ENCODE measurements at regions not wholly inside any gene's neighbourhood (a gene's known extent, or its start where the extent isn't known, plus 50 kb on each side); places are given as distances from the start of the nearest gene placed in this dataset.

DNA sequence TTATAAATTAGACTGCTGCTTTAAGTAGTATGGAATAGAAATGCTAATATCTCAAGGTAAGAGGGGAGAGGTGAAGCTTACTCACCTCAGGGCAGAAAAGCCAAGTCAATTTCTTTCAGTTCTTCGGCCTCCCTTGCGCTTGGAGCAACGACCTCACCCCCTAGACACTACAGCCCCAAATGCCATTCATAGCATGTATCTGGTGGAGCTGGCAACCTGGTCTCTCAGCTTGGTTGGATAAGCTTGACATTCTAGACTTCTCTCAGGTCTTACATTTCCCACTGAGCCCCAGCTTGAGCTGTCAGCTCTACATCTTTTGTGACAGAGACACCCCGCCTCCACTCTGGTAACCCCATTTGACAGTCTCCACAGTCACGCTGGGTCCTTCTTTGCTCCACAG lies 154.9 kb downstream of the ZNF608 start:
- H3K36me3 ChIP-seq (ENCODE audit: control insufficient read depth, insufficient read depth, low read length) = no peaks in the 10 kb centered on the region
- H3K9me3 ChIP-seq (ENCODE audit: control insufficient read depth, low read length) = no peaks in the 10 kb centered on the region
- peaks cover 12% of the 10 kb centered on the region for H3K4me1 ChIP-seq (ENCODE audit: control insufficient read depth, insufficient read depth, low read length)
- H3K4me3 ChIP-seq (ENCODE audit: insufficient read depth, low read depth, low read length) = no peak overlapping the region
- no peak overlapping the region for H3K27ac ChIP-seq (ENCODE audit: insufficient read depth, low read depth, low read length, poor library complexity, severe bottlenecking)
- 70 to 72% methylated on average over 5 of the region's 5 CpGs for WGBS, 2 experiments
- H3K27me3 ChIP-seq (ENCODE audit: control insufficient read depth, insufficient read depth, low read length, poor library complexity, severe bottlenecking) = no peaks in the 10 kb centered on the region

GRCh38 chr5:124590686-124591085 lies 155.8 kb downstream of the ZNF608 start:
- Histone ChIP-seq H3K27ac (ENCODE audit: insufficient read depth, low read depth, low read length, poor library complexity, severe bottlenecking) (no peak overlapping the region), H3K4me1 (ENCODE audit: control insufficient read depth, insufficient read depth, low read length) (peaks cover 12% of the 10 kb centered on the region), H3K4me3 (ENCODE audit: insufficient read depth, low read depth, low read length) (no peak overlapping the region), H3K36me3 (ENCODE audit: control insufficient read depth, insufficient read depth, low read length) (no peaks in the 10 kb centered on the region), H3K27me3 (ENCODE audit: control insufficient read depth, insufficient read depth, low read length, poor library complexity, severe bottlenecking) (no peaks in the 10 kb centered on the region), H3K9me3 (ENCODE audit: control insufficient read depth, low read length) (no peaks in the 10 kb centered on the region)
- WGBS, 2 experiments = 90 to 96% methylated on average over 1 of the region's 1 CpG

GRCh38 chr5:124587280-124587679 lies 159.2 kb downstream of the ZNF608 start:
- H3K27me3 ChIP-seq (ENCODE audit: control insufficient read depth, insufficient read depth, low read length, poor library complexity, severe bottlenecking) = no peaks in the 10 kb centered on the region
- 96 to 98% methylated on average over 3 to 4 of the region's 4 CpGs for WGBS, 2 experiments
- H3K4me3 ChIP-seq (ENCODE audit: insufficient read depth, low read depth, low read length) = no peak overlapping the region
- no peaks in the 10 kb centered on the region for H3K36me3 ChIP-seq (ENCODE audit: control insufficient read depth, insufficient read depth, low read length)
- H3K9me3 ChIP-seq (ENCODE audit: control insufficient read depth, low read length) = no peaks in the 10 kb centered on the region
- H3K27ac ChIP-seq (ENCODE audit: insufficient read depth, low read depth, low read length, poor library complexity, severe bottlenecking) = no peak overlapping the region
- peaks cover 26% of the 10 kb centered on the region for H3K4me1 ChIP-seq (ENCODE audit: control insufficient read depth, insufficient read depth, low read length)

- Histone ChIP-seq H3K36me3 (ENCODE audit: control insufficient read depth, insufficient read depth, low read length) (no peaks in the 10 kb centered on the region), H3K4me1 (ENCODE audit: control insufficient read depth, insufficient read depth, low read length) (peaks cover 26% of the 10 kb centered on the region), H3K27ac (ENCODE audit: insufficient read depth, low read depth, low read length, poor library complexity, severe bottlenecking) (no peak overlapping the region), H3K27me3 (ENCODE audit: control insufficient read depth, insufficient read depth, low read length, poor library complexity, severe bottlenecking) (no peaks in the 10 kb centered on the region), H3K9me3 (ENCODE audit: control insufficient read depth, low read length) (no peaks in the 10 kb centered on the region), H3K4me3 (ENCODE audit: insufficient read depth, low read depth, low read length) (no peak overlapping the region)
- 92 to 95% methylated on average over 4 of the region's 4 CpGs for WGBS, 2 experiments
These were observed 161.3 kb downstream of the ZNF608 start for GRCh38 chr5:124584991-124585715.

GRCh38 chr5:124583469-124584350 lies 162.7 kb downstream of the ZNF608 start:
- Histone ChIP-seq H3K9me3 (ENCODE audit: control insufficient read depth, low read length) (no peaks in the 10 kb centered on the region), H3K36me3 (ENCODE audit: control insufficient read depth, insufficient read depth, low read length) (no peaks in the 10 kb centered on the region), H3K27ac (ENCODE audit: insufficient read depth, low read depth, low read length, poor library complexity, severe bottlenecking) (no peak overlapping the region), H3K4me1 (ENCODE audit: control insufficient read depth, insufficient read depth, low read length) (peaks cover 26% of the 10 kb centered on the region), H3K4me3 (ENCODE audit: insufficient read depth, low read depth, low read length) (no peak overlapping the region), H3K27me3 (ENCODE audit: control insufficient read depth, insufficient read depth, low read length, poor library complexity, severe bottlenecking) (no peaks in the 10 kb centered on the region)
- 89 to 90% methylated on average over 7 of the region's 7 CpGs for WGBS, 2 experiments

DNA sequence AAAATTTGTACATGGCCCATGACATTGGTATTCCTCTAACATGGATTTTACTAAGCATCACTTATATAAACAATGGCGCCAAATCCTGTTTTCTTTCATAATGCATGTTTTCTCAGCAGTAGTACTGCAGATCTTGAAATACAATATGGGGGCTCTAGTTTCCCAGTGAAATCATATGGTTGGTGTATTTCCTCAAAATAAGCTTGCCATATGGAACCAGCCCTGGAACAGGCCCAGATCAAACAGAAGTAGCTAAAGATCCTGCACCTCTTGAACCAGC lies 163.9 kb downstream of the ZNF608 start:
- no peaks in the 10 kb centered on the region for H3K36me3 ChIP-seq (ENCODE audit: control insufficient read depth, insufficient read depth, low read length)
- H3K4me3 ChIP-seq (ENCODE audit: insufficient read depth, low read depth, low read length) = no peak overlapping the region
- H3K9me3 ChIP-seq (ENCODE audit: control insufficient read depth, low read length) = no peaks in the 10 kb centered on the region
- no peaks in the 10 kb centered on the region for H3K27me3 ChIP-seq (ENCODE audit: control insufficient read depth, insufficient read depth, low read length, poor library complexity, severe bottlenecking)
- WGBS, 2 experiments = 75 to 96% methylated on average over 1 of the region's 1 CpG
- H3K27ac ChIP-seq (ENCODE audit: insufficient read depth, low read depth, low read length, poor library complexity, severe bottlenecking) = peak overlapping the region; percentile 92
- H3K4me1 ChIP-seq (ENCODE audit: control insufficient read depth, insufficient read depth, low read length) = peaks cover 32% of the 10 kb centered on the region

DNA sequence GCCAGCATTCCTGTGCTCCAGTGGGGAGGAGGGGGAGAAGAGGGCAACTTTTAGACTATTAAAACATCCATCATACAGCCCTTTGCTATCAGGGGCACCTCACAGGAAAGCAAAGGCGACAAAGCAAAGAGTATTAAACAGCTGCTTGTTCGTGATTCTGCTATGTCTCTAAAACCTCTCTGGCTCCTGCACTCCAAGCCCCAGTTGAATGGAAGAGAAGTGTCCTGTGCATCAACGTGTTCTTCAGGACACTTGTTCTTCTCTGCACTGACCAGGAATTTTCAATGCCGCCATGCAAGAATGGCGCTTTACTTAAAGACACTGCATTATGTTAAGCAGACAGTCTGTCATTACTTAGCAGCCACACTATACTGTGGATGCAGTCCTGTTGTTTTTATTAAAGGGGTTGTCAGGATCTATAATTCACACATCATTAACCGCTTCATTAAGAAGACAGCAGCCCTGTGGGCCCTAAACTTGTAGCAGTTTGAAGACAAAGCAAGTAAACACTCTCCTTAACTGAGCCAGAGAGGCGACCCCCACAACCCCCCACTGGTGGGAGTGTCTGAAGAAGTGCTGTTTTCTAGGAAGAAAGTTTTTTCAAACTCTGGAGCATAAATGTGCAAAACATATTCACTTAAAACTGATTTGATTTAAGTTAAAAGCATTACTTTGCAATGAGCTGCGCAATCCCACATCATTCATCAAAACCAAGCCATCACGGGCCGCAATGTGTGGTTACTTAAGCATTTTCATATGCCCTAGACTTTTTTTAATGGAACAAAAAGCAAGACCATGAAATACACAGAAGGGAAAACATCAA lies 164.5 kb downstream of the ZNF608 start:
- WGBS, 2 experiments = 58 to 61% methylated on average over 9 to 10 of the region's 10 CpGs
- Histone ChIP-seq H3K4me3 (ENCODE audit: insufficient read depth, low read depth, low read length) (no peak overlapping the region), H3K27ac (ENCODE audit: insufficient read depth, low read depth, low read length, poor library complexity, severe bottlenecking) (peak overlapping the region; percentile 92), H3K4me1 (ENCODE audit: control insufficient read depth, insufficient read depth, low read length) (peaks cover 33% of the 10 kb centered on the region), H3K9me3 (ENCODE audit: control insufficient read depth, low read length) (no peaks in the 10 kb centered on the region), H3K36me3 (ENCODE audit: control insufficient read depth, insufficient read depth, low read length) (no peaks in the 10 kb centered on the region), H3K27me3 (ENCODE audit: control insufficient read depth, insufficient read depth, low read length, poor library complexity, severe bottlenecking) (no peaks in the 10 kb centered on the region)

DNA sequence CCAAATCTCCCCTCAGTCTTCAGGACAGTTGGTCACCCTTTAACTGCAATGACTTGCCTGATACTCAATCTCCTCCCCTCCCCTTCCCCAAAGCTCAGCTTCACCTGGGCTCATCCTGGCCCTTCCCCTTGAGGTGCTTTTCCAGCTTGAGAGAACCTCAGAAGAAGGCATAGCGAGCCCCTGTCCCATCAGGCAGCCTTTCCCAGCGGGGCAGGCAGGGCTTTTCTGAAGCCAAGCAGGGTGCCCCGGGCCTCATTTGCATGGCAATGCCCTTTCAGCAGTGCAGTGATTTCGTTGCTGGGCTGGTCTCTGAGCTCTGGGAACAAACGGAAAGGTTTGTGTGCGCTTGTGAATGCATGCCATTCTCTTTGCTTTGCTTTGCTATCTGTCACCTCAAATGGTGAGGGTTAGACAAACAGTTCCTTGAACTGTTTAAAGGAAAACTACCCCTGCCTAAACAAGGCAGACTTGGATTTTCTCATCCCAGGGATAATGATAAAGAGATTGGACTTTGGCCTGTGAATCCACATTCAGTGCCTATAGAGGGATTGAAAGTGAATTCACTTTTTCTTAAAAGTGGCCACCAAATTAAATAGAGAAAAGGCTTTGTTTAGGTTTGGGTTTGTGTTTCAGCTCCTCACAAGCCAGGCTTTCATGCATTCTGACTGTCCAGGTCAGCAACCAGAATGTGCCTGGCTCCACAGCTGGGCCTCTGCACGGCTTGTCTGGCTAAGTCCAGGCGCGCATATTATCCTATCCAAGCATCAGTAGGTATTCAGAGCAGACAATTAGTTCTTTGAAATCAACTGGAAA lies 165.3 kb downstream of the ZNF608 start:
- H3K4me1 ChIP-seq (ENCODE audit: control insufficient read depth, insufficient read depth, low read length) = peaks cover 37% of the 10 kb centered on the region
- no peaks in the 10 kb centered on the region for H3K27me3 ChIP-seq (ENCODE audit: control insufficient read depth, insufficient read depth, low read length, poor library complexity, severe bottlenecking)
- no peaks in the 10 kb centered on the region for H3K9me3 ChIP-seq (ENCODE audit: control insufficient read depth, low read length)
- no peak overlapping the region for H3K4me3 ChIP-seq (ENCODE audit: insufficient read depth, low read depth, low read length)
- 6 to 7% methylated on average over 9 of the region's 9 CpGs for WGBS, 2 experiments
- peak overlapping the region; percentile 92 for H3K27ac ChIP-seq (ENCODE audit: insufficient read depth, low read depth, low read length, poor library complexity, severe bottlenecking)
- no peaks in the 10 kb centered on the region for H3K36me3 ChIP-seq (ENCODE audit: control insufficient read depth, insufficient read depth, low read length)

DNA sequence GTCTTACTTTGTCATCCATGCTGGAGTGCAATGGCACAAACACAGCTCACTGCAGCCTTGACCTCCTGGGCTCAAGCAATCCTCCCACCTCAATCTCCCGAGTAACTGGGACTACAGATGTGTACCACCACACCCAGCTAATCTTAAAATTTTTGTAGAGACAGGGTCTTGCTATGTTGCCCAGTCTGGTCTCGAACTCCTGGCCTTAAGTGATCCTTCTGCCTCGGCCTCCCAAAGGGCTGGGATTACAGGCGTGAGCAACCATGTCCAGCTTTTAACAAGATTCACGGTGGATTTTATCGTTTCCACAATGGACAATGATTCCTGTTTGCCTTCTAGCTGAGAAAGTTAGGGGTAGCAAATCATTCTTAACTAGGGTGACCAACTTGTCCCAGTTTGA lies 165.9 kb downstream of the ZNF608 start:
- Histone ChIP-seq H3K4me1 (ENCODE audit: control insufficient read depth, insufficient read depth, low read length) (peaks cover 44% of the 10 kb centered on the region), H3K36me3 (ENCODE audit: control insufficient read depth, insufficient read depth, low read length) (no peaks in the 10 kb centered on the region), H3K4me3 (ENCODE audit: insufficient read depth, low read depth, low read length) (no peak overlapping the region), H3K9me3 (ENCODE audit: control insufficient read depth, low read length) (no peaks in the 10 kb centered on the region), H3K27me3 (ENCODE audit: control insufficient read depth, insufficient read depth, low read length, poor library complexity, severe bottlenecking) (no peaks in the 10 kb centered on the region), H3K27ac (ENCODE audit: insufficient read depth, low read depth, low read length, poor library complexity, severe bottlenecking) (peak overlapping the region; percentile 92)
- 90 to 91% methylated on average over 6 of the region's 6 CpGs for WGBS, 2 experiments

Data from ectodermal cell (in vitro differentiated cells).